GM10266 (cell line): ENCODE measurements at regions not wholly inside any gene's neighbourhood (a gene's known extent, or its start where the extent isn't known, plus 50 kb on each side); places are given as distances from the start of the nearest gene placed in this dataset.

ENCODE experiments used
- DNase-seq: peaks from one replicate; pipeline ENCODE4 v3.0.0; 2012; ENCODE audit errors: extremely low spot score
- CTCF ChIP-seq: IDR thresholded peaks from 2 replicates; pipeline ENCODE4 v1.5.1; 2012; ENCODE audit warnings: mild to moderate bottlenecking, low read depth; ENCODE audit not compliant: control insufficient read depth, insufficient read depth; ENCODE audit errors: missing control alignments

GRCh38 chr2:7281231-7282201, 364.3 kb downstream of the RNF144A start:
- TF ChIP-seq CTCF: no peak
- no peak for DNase-seq

- TF ChIP-seq CTCF: no peak
- DNase-seq: no peak
Observed at GRCh38 chr2:7286120-7286519, 368.9 kb downstream of the RNF144A start.

- no peak for TF ChIP-seq CTCF
- no peak for DNase-seq
Observed at GRCh38 chr2:7288484-7288883, 371.3 kb downstream of the RNF144A start.

GRCh38 chr2:7289697-7290096, 372.5 kb downstream of the RNF144A start:
- DNase-seq: no peak
- no peak for TF ChIP-seq CTCF

- no peak for DNase-seq
- no peak for TF ChIP-seq CTCF
Observed at GRCh38 chr2:7292154-7292691, 375.0 kb downstream of the RNF144A start.

- DNase-seq: no peak
- TF ChIP-seq CTCF: no peak
Observed at GRCh38 chr2:7309582-7309981, 392.4 kb downstream of the RNF144A start.

GRCh38 chr2:7324706-7325105, 407.5 kb downstream of the RNF144A start:
- no peak for TF ChIP-seq CTCF
- DNase-seq: no peak
